A673 (cell line): ENCODE measurements at regions not wholly inside any gene's neighbourhood (a gene's known extent, or its start where the extent isn't known, plus 50 kb on each side); places are given as distances from the start of the nearest gene placed in this dataset.

ENCODE experiments used
- BruUV-seq: library from RNA; stranded (reverse); fragments of 400-500 nt; replicated peaks from 2 replicates; lab custom pipeline; 2021; lab: Mats Ljungman, UMichigan
- CTCF ChIA-PET: fragments of 300-600 bp; sonication (Branson Sonifier 250); formaldehyde crosslinking; loops from one replicate; lab custom pipeline; 2022; ENCODE audit warnings: antibody characterized with exemption; lab: Charles Lee
- POLR2A ChIA-PET: fragments of 300-600 bp; sonication (Branson Sonifier 250); formaldehyde crosslinking; loops from one replicate; lab custom pipeline; 2022; ENCODE audit warnings: antibody characterized with exemption; ENCODE audit not compliant: low non-redundant PET; lab: Charles Lee
- DNase-seq: peaks from one replicate; pipeline ENCODE4 v3.0.0-alpha.2; 2015; ENCODE audit warnings: low spot score
- H3K27ac ChIP-seq: fragments of 200-600 bp; sonication (generic); 2 replicates; pipeline ENCODE4 v1.5.1; 2016; ENCODE audit warnings: mixed run types, low read depth, mild to moderate bottlenecking, mixed read lengths, antibody characterized with exemption, low read length; ENCODE audit not compliant: poor library complexity, severe bottlenecking
- H3K27me3 ChIP-seq: fragments of 200-600 bp; sonication (generic); replicated peaks from 2 replicates; pipeline ENCODE4 v1.6.1; 2017; ENCODE audit warnings: mixed run types, low read depth, mild to moderate bottlenecking, mixed read lengths, antibody characterized with exemption, low read length; ENCODE audit not compliant: insufficient read depth, poor library complexity
- H3K36me3 ChIP-seq: fragments of 200-600 bp; sonication (generic); 2 replicates; pipeline ENCODE4 v1.6.1; 2016; ENCODE audit warnings: mixed run types, mild to moderate bottlenecking, mixed read lengths, antibody characterized with exemption, low read length; ENCODE audit not compliant: insufficient read depth, poor library complexity, severe bottlenecking
- H3K4me1 ChIP-seq: fragments of 200-600 bp; sonication (generic); 2 replicates; pipeline ENCODE4 v1.6.1; 2017; ENCODE audit warnings: mixed run types, mild to moderate bottlenecking, mixed read lengths, antibody characterized with exemption, low read length; ENCODE audit not compliant: insufficient read depth, poor library complexity, severe bottlenecking
- H3K4me3 ChIP-seq: fragments of 200-600 bp; sonication (generic); 2 replicates; pipeline ENCODE4 v1.5.1; 2016; ENCODE audit warnings: low read depth, mixed run types, mild to moderate bottlenecking, mixed read lengths, low read length; ENCODE audit not compliant: poor library complexity, severe bottlenecking
- H3K9me3 ChIP-seq: fragments of 200-600 bp; sonication (generic); 2 replicates; pipeline ENCODE4 v1.6.1; 2016; ENCODE audit warnings: mixed run types, low read depth, mild to moderate bottlenecking, mixed read lengths, antibody characterized with exemption, low read length; ENCODE audit not compliant: poor library complexity, severe bottlenecking
- CTCF ChIP-seq: fragments of 300-800, 200-600 bp; sonication (generic); conservative IDR thresholded peaks from 2 replicates; pipeline ENCODE4 v1.5.1; 2017; ENCODE audit warnings: low read depth, mild to moderate bottlenecking, antibody characterized with exemption, low read length, moderate library complexity, mixed read lengths
- EZH2 ChIP-seq: fragments of 200-600 bp; sonication (generic); IDR thresholded peaks from 2 replicates; pipeline ENCODE4 v1.6.1; 2017; ENCODE audit warnings: borderline replicate concordance, low read depth, mild to moderate bottlenecking, mixed read lengths, antibody characterized with exemption, low read length; ENCODE audit not compliant: poor library complexity, severe bottlenecking
- intact Hi-C: fragments of 100-400 bp; cut with micrococcal nuclease; formaldehyde crosslinking; loops from one replicate; pipeline ENCODE4 v1.10.0; 2022; ENCODE audit not compliant: unreplicated experiment

DNA sequence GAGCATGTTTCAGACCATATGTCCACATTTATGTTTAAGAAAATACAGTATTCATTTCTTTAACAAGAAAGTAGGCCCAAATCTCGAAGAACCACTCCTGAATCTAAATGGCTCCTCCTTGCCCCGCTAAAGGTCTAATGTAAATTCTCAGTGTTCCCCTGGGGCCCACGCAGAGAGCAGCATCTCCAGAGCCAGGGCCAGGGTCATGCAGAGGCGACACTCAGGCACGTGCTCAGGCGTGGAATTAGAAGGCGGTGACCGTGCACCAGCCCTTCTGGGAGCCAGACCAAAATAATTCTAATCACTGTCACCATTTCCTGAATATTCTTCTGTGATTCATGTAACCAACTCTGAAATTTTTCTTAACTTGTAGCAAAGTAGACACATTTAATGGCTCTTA, 68.3 kb upstream of the MYT1L start:
- no TSS peak for BruUV-seq
- H3K9me3 ChIP-seq, result no peaks in the 10 kb centered on the region
- no peak overlapping the region for H3K27ac ChIP-seq
- DNase-seq, result no peak
- no peaks in the 10 kb centered on the region for H3K4me1 ChIP-seq
- H3K27me3 ChIP-seq, result no peaks in the 10 kb centered on the region
- ChIA-PET CTCF (no interaction called here), POLR2A (no interaction called here)
- TF ChIP-seq EZH2 (no peak), CTCF (no peak)
- intact Hi-C loops, result no loop called here
- H3K4me3 ChIP-seq, result no peak overlapping the region
- no peaks in the 10 kb centered on the region for H3K36me3 ChIP-seq

DNA sequence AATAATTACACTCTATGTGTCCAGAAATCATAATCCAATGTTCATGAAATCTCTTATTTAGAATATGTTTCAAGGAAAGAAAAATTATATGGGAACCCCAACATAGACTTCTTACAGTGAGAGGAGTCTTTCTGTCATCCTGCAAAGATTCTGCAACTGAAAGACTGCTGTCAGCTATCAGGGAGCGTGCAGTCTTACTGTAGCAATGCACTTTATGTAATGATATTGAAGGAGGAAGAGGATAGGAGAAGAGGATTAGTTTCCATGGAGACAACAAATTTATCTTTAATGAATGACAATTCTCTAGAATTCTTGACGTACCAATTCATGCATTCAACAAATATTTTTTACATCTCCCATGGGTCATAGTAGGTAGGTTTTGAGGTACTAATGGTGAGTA, 61.3 kb upstream of the MYT1L start:
- TF ChIP-seq EZH2 (no peak), CTCF (no peak)
- intact Hi-C loops, result no loop called here

GRCh38 chr2:2389215-2389614, 58.1 kb upstream of the MYT1L start:
- H3K4me1 ChIP-seq, result no peaks in the 10 kb centered on the region
- ChIA-PET POLR2A (no interaction called here), CTCF (no interaction called here)
- BruUV-seq, result no TSS peak
- no peak overlapping the region for H3K27ac ChIP-seq
- no peaks in the 10 kb centered on the region for H3K36me3 ChIP-seq
- H3K9me3 ChIP-seq, result no peaks in the 10 kb centered on the region
- TF ChIP-seq EZH2 (no peak), CTCF (no peak)
- H3K4me3 ChIP-seq, result no peak overlapping the region
- intact Hi-C loops, result no loop called here
- no peak for DNase-seq
- no peaks in the 10 kb centered on the region for H3K27me3 ChIP-seq

More for the DNA sequence above, 61.3 kb upstream of the MYT1L start:
- Histone ChIP-seq H3K36me3 (no peaks in the 10 kb centered on the region), H3K27ac (no peak overlapping the region), H3K4me1 (no peaks in the 10 kb centered on the region), H3K4me3 (no peak overlapping the region), H3K27me3 (no peaks in the 10 kb centered on the region), H3K9me3 (no peaks in the 10 kb centered on the region)
- no TSS peak for BruUV-seq
- DNase-seq, result no peak
- CTCF ChIA-PET, result no interaction called here
- POLR2A ChIA-PET, result no interaction called here
